Tibial nerve (tissue), 4 donors: ENCODE measurements at regions not wholly inside any gene's neighbourhood (a gene's known extent, or its start where the extent isn't known, plus 50 kb on each side); places are given as distances from the start of the nearest gene placed in this dataset.

ENCODE experiments used
- CTCF ChIP-seq, 5 experiments: fragments of 200-600 bp in 3 of 5; fragments of 450-650 bp in 2 of 5; sonication (generic) in 3 of 5; IDR thresholded peaks; one replicate each; pipeline ENCODE4 v1.5.1; 2016 to 2019; ENCODE audit warnings: antibody characterized with exemption in 5 of 5, mild to moderate bottlenecking in 3 of 5, moderate library complexity in 2 of 5
- EP300 ChIP-seq, 2 donors: sonication (generic); formaldehyde crosslinking; IDR thresholded peaks; one replicate each; pipeline ENCODE4 v1.6.1; 2017; ENCODE audit warnings: antibody characterized with exemption in 2 of 2, mild to moderate bottlenecking in 1 of 2
- POLR2A ChIP-seq, 2 donors: fragments of 450-650 bp; IDR thresholded peaks; one replicate each; pipeline ENCODE4 v1.6.1; 2017; ENCODE audit warnings: antibody characterized with exemption in 2 of 2, mild to moderate bottlenecking in 2 of 2, moderate library complexity in 2 of 2

GRCh38 chr14:30290001-30290400 lies 269.0 kb upstream of the G2E3 start:
- no peak for TF ChIP-seq CTCF (IDR thresholded peaks at IDR 0.05)
- no peak for TF ChIP-seq POLR2A (IDR thresholded peaks at IDR 0.05)
- no peak for TF ChIP-seq EP300 (IDR thresholded peaks at IDR 0.05)
